PFSK-1 (cell line): ENCODE measurements at regions not wholly inside any gene's neighbourhood (a gene's known extent, or its start where the extent isn't known, plus 50 kb on each side); places are given as distances from the start of the nearest gene placed in this dataset.

Experiments used
- FOXP2 ChIP-seq: optimal IDR thresholded peaks from 2 replicates; pipeline ENCODE3; 2011; ENCODE audit warnings: borderline replicate concordance, control low read depth, inconsistent platforms; ENCODE audit not compliant: insufficient read depth; ENCODE audit errors: extremely low read length, extremely low read depth
- SIN3A ChIP-seq: IDR thresholded peaks from 2 replicates; pipeline ENCODE4 v1.6.1; 2012; ENCODE audit warnings: mild to moderate bottlenecking, low read length, moderate library complexity, borderline replicate concordance; ENCODE audit not compliant: insufficient read depth

DNA sequence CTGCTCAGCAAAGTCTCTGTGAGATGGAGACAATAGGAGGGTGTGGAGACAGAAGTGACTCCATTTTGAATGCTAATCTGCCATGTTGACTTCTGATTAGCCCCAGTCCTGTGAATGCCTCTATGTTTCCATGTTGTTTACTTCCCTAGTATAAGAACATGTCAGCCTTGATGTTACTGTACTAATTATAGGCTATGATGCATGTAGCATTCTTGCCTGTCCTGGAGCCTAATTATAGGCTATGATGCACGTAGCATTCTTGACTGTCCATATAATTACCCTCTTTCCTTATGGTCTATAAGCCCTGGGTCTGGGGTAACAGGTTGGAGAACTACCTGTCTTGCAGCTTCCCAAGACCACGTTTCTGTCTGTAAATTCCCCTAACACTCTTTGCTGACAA is 353.3 kb upstream of the CLINT1 start:
- no peak for TF ChIP-seq FOXP2
- no peak for TF ChIP-seq SIN3A
